PC-9 (cell line): ENCODE measurements at regions not wholly inside any gene's neighbourhood (a gene's known extent, or its start where the extent isn't known, plus 50 kb on each side); places are given as distances from the start of the nearest gene placed in this dataset.

Source experiments
- BruUV-seq: library from RNA; stranded (reverse); fragments of 400-500 nt; replicated peaks from 2 replicates; lab custom pipeline; 2021; lab: Mats Ljungman, UMichigan
- CTCF ChIA-PET: fragments of 300-600 bp; sonication (Branson Sonifier 250); formaldehyde crosslinking; loops from one replicate; lab custom pipeline; 2022; ENCODE audit warnings: antibody characterized with exemption; lab: Charles Lee
- POLR2A ChIA-PET: fragments of 300-600 bp; sonication (Branson Sonifier 250); formaldehyde crosslinking; loops from one replicate; lab custom pipeline; 2022; ENCODE audit warnings: antibody characterized with exemption; ENCODE audit not compliant: unreplicated experiment; lab: Charles Lee
- DNase-seq, 2 experiments: peaks; one replicate each; pipeline versions ENCODE4 v3.0.0 to v3.0.0-alpha.2; 2015 to 2022; ENCODE audit warnings: mixed read lengths in 1 of 2
- H2AFZ ChIP-seq: fragments of 200-600 bp; sonication (generic); 2 replicates; pipeline ENCODE4 v1.8.1; 2017; ENCODE audit warnings: antibody characterized with exemption
- H3F3A ChIP-seq: fragments of 200-600 bp; sonication (generic); 2 replicates; pipeline ENCODE4 v1.8.1; 2017; ENCODE audit warnings: antibody characterized with exemption, mild to moderate bottlenecking, low read depth; ENCODE audit not compliant: insufficient read depth
- H3K27ac ChIP-seq: fragments of 200-600 bp; sonication (generic); 2 replicates; pipeline ENCODE4 v1.6.1; 2016; ENCODE audit warnings: mixed run types
- H3K27me3 ChIP-seq: fragments of 200-600 bp; sonication (generic); 2 replicates; pipeline ENCODE4 v1.6.1; 2016; ENCODE audit warnings: low read depth, mixed run types; ENCODE audit not compliant: insufficient read depth
- H3K36me3 ChIP-seq: fragments of 200-600 bp; sonication (generic); 2 replicates; pipeline ENCODE4 v1.6.1; 2016; ENCODE audit warnings: low read depth, mixed run types
- H3K4me1 ChIP-seq: fragments of 200-600 bp; sonication (generic); replicated peaks from 2 replicates; pipeline ENCODE4 v1.6.1; 2016; ENCODE audit warnings: mixed run types; ENCODE audit not compliant: insufficient read depth
- H3K4me2 ChIP-seq: fragments of 200-600 bp; sonication (generic); 2 replicates; pipeline ENCODE4 v1.6.1; 2017; ENCODE audit warnings: mixed run types
- H3K4me3 ChIP-seq: fragments of 200-600 bp; sonication (generic); 2 replicates; pipeline ENCODE4 v1.6.1; 2016; ENCODE audit warnings: mixed run types
- H3K79me2 ChIP-seq: fragments of 200-600 bp; sonication (generic); 2 replicates; pipeline ENCODE4 v1.6.1; 2017; ENCODE audit warnings: low read depth, mixed run types
- H3K9me2 ChIP-seq: fragments of 200-600 bp; sonication (generic); 2 replicates; pipeline ENCODE4 v1.8.1; 2017; ENCODE audit warnings: mild to moderate bottlenecking; ENCODE audit not compliant: insufficient read depth
- H3K9me3 ChIP-seq: fragments of 200-600 bp; sonication (generic); 2 replicates; pipeline ENCODE4 v1.8.1; 2016; ENCODE audit warnings: low read depth; ENCODE audit not compliant: insufficient read depth
- H4K20me1 ChIP-seq: fragments of 200-600 bp; sonication (generic); 2 replicates; pipeline ENCODE4 v1.8.1; 2017; ENCODE audit not compliant: insufficient read depth
- EZH2 ChIP-seq: fragments of 200-600 bp; sonication (generic); IDR thresholded peaks from 2 replicates; pipeline ENCODE4 v1.8.0; 2017; ENCODE audit warnings: antibody characterized with exemption, low read depth
- intact Hi-C: fragments of 100-400 bp; cut with micrococcal nuclease; formaldehyde crosslinking; loops from one replicate; pipeline ENCODE4 v1.10.0; 2022; ENCODE audit not compliant: unreplicated experiment
- TF ChIP-seq, protein P1 (sequence below): fragments of 200-600 bp; sonication (generic); conservative IDR thresholded peaks from 2 replicates; pipeline ENCODE4 v1.6.1; 2017; ENCODE audit warnings: mixed run types, antibody characterized with exemption, mild to moderate bottlenecking, moderate library complexity

- DNase-seq: no peak
- ChIA-PET CTCF (no interaction called here), POLR2A (no interaction called here)
- H3K9me2 ChIP-seq: no peaks in the 10 kb centered on the region
- intact Hi-C loops: no loop called here
- no peaks in the 10 kb centered on the region for H4K20me1 ChIP-seq
- no peak overlapping the region for H2AFZ ChIP-seq
- H3K27ac ChIP-seq: no peak overlapping the region
- H3K9me3 ChIP-seq: peaks cover 7% of the 10 kb centered on the region; the same call in 1 of the 2 replicates
- no TSS peak for BruUV-seq
- peaks cover 11% of the 10 kb centered on the region; the same call in 1 of the 2 replicates for H3K27me3 ChIP-seq
- TF ChIP-seq, protein P1, sequence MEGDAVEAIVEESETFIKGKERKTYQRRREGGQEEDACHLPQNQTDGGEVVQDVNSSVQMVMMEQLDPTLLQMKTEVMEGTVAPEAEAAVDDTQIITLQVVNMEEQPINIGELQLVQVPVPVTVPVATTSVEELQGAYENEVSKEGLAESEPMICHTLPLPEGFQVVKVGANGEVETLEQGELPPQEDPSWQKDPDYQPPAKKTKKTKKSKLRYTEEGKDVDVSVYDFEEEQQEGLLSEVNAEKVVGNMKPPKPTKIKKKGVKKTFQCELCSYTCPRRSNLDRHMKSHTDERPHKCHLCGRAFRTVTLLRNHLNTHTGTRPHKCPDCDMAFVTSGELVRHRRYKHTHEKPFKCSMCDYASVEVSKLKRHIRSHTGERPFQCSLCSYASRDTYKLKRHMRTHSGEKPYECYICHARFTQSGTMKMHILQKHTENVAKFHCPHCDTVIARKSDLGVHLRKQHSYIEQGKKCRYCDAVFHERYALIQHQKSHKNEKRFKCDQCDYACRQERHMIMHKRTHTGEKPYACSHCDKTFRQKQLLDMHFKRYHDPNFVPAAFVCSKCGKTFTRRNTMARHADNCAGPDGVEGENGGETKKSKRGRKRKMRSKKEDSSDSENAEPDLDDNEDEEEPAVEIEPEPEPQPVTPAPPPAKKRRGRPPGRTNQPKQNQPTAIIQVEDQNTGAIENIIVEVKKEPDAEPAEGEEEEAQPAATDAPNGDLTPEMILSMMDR: no peak
- TF ChIP-seq EZH2: no peak
- no peaks in the 10 kb centered on the region for H3K79me2 ChIP-seq
- no peaks in the 10 kb centered on the region for H3K4me1 ChIP-seq
- H3F3A ChIP-seq: no peaks in the 10 kb centered on the region
- H3K4me2 ChIP-seq: no peak overlapping the region
- H3K4me3 ChIP-seq: no peak overlapping the region
- no peaks in the 10 kb centered on the region for H3K36me3 ChIP-seq
These were observed 145.2 kb downstream of the AASDHPPT start for GRCh38 chr11:106222626-106223025.

DNA sequence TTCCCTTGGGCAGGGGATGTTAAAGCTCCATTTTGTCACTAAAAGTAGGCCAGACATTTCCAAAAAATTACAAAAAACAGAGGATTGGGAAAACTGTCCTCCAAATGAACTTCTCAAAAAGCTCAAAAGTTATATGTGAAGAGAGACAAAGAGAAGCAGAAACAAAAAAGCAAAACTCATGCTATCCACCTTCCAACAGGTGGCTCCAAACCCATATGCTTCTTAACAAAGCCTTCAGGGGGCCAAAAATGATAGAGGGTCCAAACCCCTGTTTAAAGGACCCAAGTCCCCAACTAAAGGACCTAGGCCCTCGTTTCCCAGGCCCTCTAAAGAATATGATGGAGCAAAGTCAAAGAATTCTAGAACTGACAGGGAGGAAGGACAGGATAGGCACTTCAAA is 146.7 kb downstream of the AASDHPPT start:
- no peak for DNase-seq
- no peaks in the 10 kb centered on the region for H3F3A ChIP-seq
- H3K27me3 ChIP-seq: peaks cover 11% of the 10 kb centered on the region; the same call in 1 of the 2 replicates
- H2AFZ ChIP-seq: no peak overlapping the region
- H3K4me1 ChIP-seq: no peaks in the 10 kb centered on the region
- intact Hi-C loops: no loop called here
- no peaks in the 10 kb centered on the region for H3K9me2 ChIP-seq
- no peaks in the 10 kb centered on the region for H3K36me3 ChIP-seq
- no peak for TF ChIP-seq EZH2
- TF ChIP-seq, protein P1: no peak
- no TSS peak for BruUV-seq
- peaks cover 7% of the 10 kb centered on the region; the same call in 1 of the 2 replicates for H3K9me3 ChIP-seq
- no peak overlapping the region for H3K27ac ChIP-seq
- H4K20me1 ChIP-seq: no peaks in the 10 kb centered on the region
- H3K4me2 ChIP-seq: no peak overlapping the region
- CTCF ChIA-PET: no interaction called here
- H3K4me3 ChIP-seq: no peak overlapping the region
- POLR2A ChIA-PET: no interaction called here
- H3K79me2 ChIP-seq: no peaks in the 10 kb centered on the region

DNA sequence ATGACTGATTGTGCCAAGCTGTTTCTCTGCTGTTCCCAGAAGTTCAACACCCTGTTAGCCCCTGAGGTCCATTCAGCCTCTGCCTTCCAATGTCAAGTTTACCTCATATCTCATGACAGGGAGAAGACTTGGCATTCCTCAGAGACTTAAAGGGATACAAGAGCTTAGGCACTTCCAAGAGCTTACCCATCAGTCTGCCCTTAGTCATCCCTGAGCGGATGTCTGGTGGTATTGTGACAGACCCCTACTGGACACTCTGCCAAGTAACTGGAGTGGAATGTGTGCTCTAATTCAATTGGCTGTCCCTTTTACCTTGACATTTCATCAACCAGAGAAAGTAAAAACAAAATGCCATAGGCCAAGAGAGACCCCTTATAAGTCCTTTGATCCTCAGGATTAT is 151.5 kb downstream of the AASDHPPT start:
- H3K27ac ChIP-seq: no peak overlapping the region
- H3K9me2 ChIP-seq: no peaks in the 10 kb centered on the region
- CTCF ChIA-PET: no interaction called here
- POLR2A ChIA-PET: interaction anchor here (0.6 kb wide), 1 partner anchor 344 kb away, joined by 3 read pairs; no protein-coding TSS in a partner anchor
- BruUV-seq: no TSS peak
- H2AFZ ChIP-seq: no peak overlapping the region
- H3K4me2 ChIP-seq: no peak overlapping the region
- intact Hi-C loops: no loop called here
- no peak overlapping the region for H3K4me3 ChIP-seq
- H3K36me3 ChIP-seq: no peaks in the 10 kb centered on the region
- no peaks in the 10 kb centered on the region for H4K20me1 ChIP-seq
- H3K9me3 ChIP-seq: peaks cover 7% of the 10 kb centered on the region; the same call in 1 of the 2 replicates
- no peak for TF ChIP-seq EZH2
- TF ChIP-seq, protein P1: no peak
- no peaks in the 10 kb centered on the region for H3K27me3 ChIP-seq
- H3K4me1 ChIP-seq: no peaks in the 10 kb centered on the region
- no peak for DNase-seq
- no peaks in the 10 kb centered on the region for H3K79me2 ChIP-seq
- no peaks in the 10 kb centered on the region for H3F3A ChIP-seq
